HEK293 (cell line): ENCODE measurements at regions not wholly inside any gene's neighbourhood (a gene's known extent, or its start where the extent isn't known, plus 50 kb on each side); places are given as distances from the start of the nearest gene placed in this dataset.
A peak's percentile ranks its signal among the peaks of the same experiment; 100 is the strongest.

ENCODE experiments used
- GLI2 ChIP-seq: fragments of 450-650 bp; formaldehyde crosslinking; IDR thresholded peaks from 2 replicates; pipeline ENCODE4; 2017; ENCODE audit warnings: missing biosample characterization, missing genetic modification characterization, low read depth, borderline replicate concordance
- HOXA7 ChIP-seq: sonication (generic); formaldehyde crosslinking; IDR thresholded peaks from 2 replicates; pipeline ENCODE4 v1.8.1; 2022; ENCODE audit warnings: missing genetic modification reagents, borderline replicate concordance
- IKZF3 ChIP-seq: fragments of 450-650 bp; IDR thresholded peaks from 2 replicates; pipeline ENCODE4 v1.5.0; 2018; ENCODE audit warnings: missing biosample characterization, mild to moderate bottlenecking, missing genetic modification characterization, moderate library complexity
- MYNN ChIP-seq: fragments of 450-650 bp; formaldehyde crosslinking; IDR thresholded peaks from 2 replicates; pipeline ENCODE4 v1.5.1; 2016; ENCODE audit warnings: missing biosample characterization, missing genetic modification characterization, borderline replicate concordance
- OSR2 ChIP-seq: fragments of 450-650 bp; formaldehyde crosslinking; IDR thresholded peaks from 2 replicates; pipeline ENCODE4 v1.5.1; 2016; ENCODE audit warnings: missing biosample characterization, missing genetic modification characterization
- TRIM28 ChIP-seq: IDR thresholded peaks from 2 replicates; pipeline ENCODE4 v1.6.1; 2011; ENCODE audit warnings: low read length, control low read depth, borderline replicate concordance
- ZBTB26 ChIP-seq: fragments of 450-650 bp; formaldehyde crosslinking; optimal IDR thresholded peaks from 2 replicates; pipeline ENCODE3; 2016; ENCODE audit warnings: missing biosample characterization, mild to moderate bottlenecking, missing genetic modification characterization
- ZNF155 ChIP-seq: fragments of 450-650 bp; formaldehyde crosslinking; IDR thresholded peaks from 2 replicates; pipeline ENCODE4 v1.5.1; 2016; ENCODE audit warnings: missing biosample characterization, missing genetic modification characterization
- ZNF223 ChIP-seq: fragments of 450-650 bp; formaldehyde crosslinking; IDR thresholded peaks from 2 replicates; pipeline ENCODE4 v1.5.1; 2016; ENCODE audit warnings: missing biosample characterization, missing genetic modification characterization
- ZNF292 ChIP-seq: fragments of 450-650 bp; formaldehyde crosslinking; IDR thresholded peaks from 2 replicates; pipeline ENCODE4 v1.5.1; 2016; ENCODE audit warnings: low read depth, missing biosample characterization, missing genetic modification characterization, borderline replicate concordance
- ZNF530 ChIP-seq: fragments of 450-650 bp; formaldehyde crosslinking; IDR thresholded peaks from 2 replicates; pipeline ENCODE4 v1.5.1; 2016; ENCODE audit warnings: low read depth, missing biosample characterization, missing genetic modification characterization
- ZNF560 ChIP-seq: fragments of 450-650 bp; formaldehyde crosslinking; IDR thresholded peaks from 2 replicates; pipeline ENCODE4 v1.5.1; 2017; ENCODE audit warnings: missing biosample characterization, missing genetic modification characterization, borderline replicate concordance
- ZNF561 ChIP-seq: fragments of 450-650 bp; IDR thresholded peaks from 2 replicates; pipeline ENCODE4 v1.5.1; 2018; ENCODE audit warnings: missing biosample characterization, missing genetic modification characterization, borderline replicate concordance
- ZNF623 ChIP-seq: fragments of 450-650 bp; formaldehyde crosslinking; IDR thresholded peaks from 2 replicates; pipeline ENCODE4 v1.5.1; 2016; ENCODE audit warnings: missing biosample characterization, missing genetic modification characterization
- ZNF624 ChIP-seq: fragments of 450-650 bp; formaldehyde crosslinking; IDR thresholded peaks from 2 replicates; pipeline ENCODE4 v1.5.1; 2017; ENCODE audit warnings: missing biosample characterization, missing genetic modification characterization
- ZNF626 ChIP-seq: fragments of 450-650 bp; sonication (Bioruptor Pico); formaldehyde crosslinking; IDR thresholded peaks from 2 replicates; pipeline ENCODE4 v1.5.1; 2018; ENCODE audit warnings: missing biosample characterization, missing genetic modification characterization, inconsistent platforms
- ZNF658 ChIP-seq: fragments of 450-650 bp; formaldehyde crosslinking; IDR thresholded peaks from 2 replicates; pipeline ENCODE4; 2016; ENCODE audit warnings: missing biosample characterization, missing genetic modification characterization
- ZNF670 ChIP-seq: fragments of 450-650 bp; formaldehyde crosslinking; IDR thresholded peaks from 2 replicates; pipeline ENCODE4 v1.5.1; 2016; ENCODE audit warnings: missing biosample characterization, missing genetic modification characterization, low read depth
- ZNF768 ChIP-seq: fragments of 450-650 bp; formaldehyde crosslinking; IDR thresholded peaks from 2 replicates; pipeline ENCODE4 v1.5.1; 2018; ENCODE audit warnings: missing biosample characterization, mild to moderate bottlenecking, missing genetic modification characterization
- ZNF792 ChIP-seq: fragments of 450-650 bp; formaldehyde crosslinking; IDR thresholded peaks from 2 replicates; pipeline ENCODE4 v1.5.1; 2016; ENCODE audit warnings: missing biosample characterization, missing genetic modification characterization
- ZNF837 ChIP-seq: fragments of 450-650 bp; formaldehyde crosslinking; IDR thresholded peaks from 2 replicates; pipeline ENCODE4 v1.5.1; 2016; ENCODE audit warnings: missing biosample characterization, missing genetic modification characterization
- ZXDB ChIP-seq: fragments of 450-650 bp; formaldehyde crosslinking; IDR thresholded peaks from 2 replicates; pipeline ENCODE4 v1.5.1; 2016; ENCODE audit warnings: missing biosample characterization, missing genetic modification characterization
- TF ChIP-seq, protein P1 (sequence below): fragments of 450-650 bp; formaldehyde crosslinking; IDR thresholded peaks from 2 replicates; pipeline ENCODE4 v1.5.1; 2016; ENCODE audit warnings: missing biosample characterization, missing genetic modification characterization, borderline replicate concordance
- TF ChIP-seq, protein P2 (sequence below): fragments of 450-650 bp; formaldehyde crosslinking; conservative IDR thresholded peaks from 2 replicates; pipeline ENCODE4 v1.5.1; 2016; ENCODE audit warnings: low read depth, missing biosample characterization, missing genetic modification characterization
- TF ChIP-seq, protein P3 (sequence below): fragments of 450-650 bp; formaldehyde crosslinking; IDR thresholded peaks from 2 replicates; pipeline ENCODE4 v1.5.1; 2016; ENCODE audit warnings: missing biosample characterization, missing genetic modification characterization

DNA sequence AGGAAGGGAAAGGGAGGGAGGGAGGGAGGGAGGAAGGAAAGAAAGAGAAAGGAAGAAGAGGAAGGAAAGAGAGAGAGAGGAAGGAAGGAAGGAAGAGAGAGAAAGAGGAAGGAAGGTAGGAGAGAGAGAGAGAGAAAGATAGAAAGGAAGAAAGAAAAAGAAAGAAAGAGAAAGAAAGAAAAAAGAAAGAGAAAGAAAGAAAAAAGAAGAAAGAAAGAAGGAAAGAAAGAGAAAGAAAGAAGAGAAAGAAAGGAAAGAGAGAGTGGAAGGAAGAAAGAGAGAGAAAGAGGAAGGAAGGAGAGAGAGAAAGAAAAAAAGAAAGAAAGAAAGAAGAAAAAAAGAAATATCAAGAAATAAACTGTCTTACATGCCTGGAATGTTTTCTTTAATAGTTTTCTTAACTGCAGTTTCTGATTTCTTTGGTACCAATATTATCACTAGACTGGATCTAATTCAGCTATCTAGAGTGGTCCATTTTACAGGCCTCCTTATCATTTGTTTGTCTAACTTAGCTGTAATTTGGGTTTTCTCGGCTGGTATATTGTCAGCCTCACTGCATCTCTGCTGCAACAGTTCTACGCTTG, 59.6 kb upstream of the MBOAT2 start (continued):
- no peak for TF ChIP-seq ZBTB26 (tag by site-specific recombination)
- no peak for TF ChIP-seq IKZF3 (tag by site-specific recombination)
- peak; percentile 28; the same call in 1 of the 2 replicates for TF ChIP-seq TRIM28
- TF ChIP-seq ZNF624 (tag by site-specific recombination) = no peak
- no peak for TF ChIP-seq ZNF530 (tag by site-specific recombination)
- no peak for TF ChIP-seq ZNF560 (tag by site-specific recombination)
- no peak for TF ChIP-seq ZNF768 (tag by site-specific recombination)
- TF ChIP-seq ZNF670 (tag by site-specific recombination) = peak; percentile 68; the same call in 1 of the 2 replicates
- TF ChIP-seq ZNF658 (tag by site-specific recombination) = no peak
- no peak for TF ChIP-seq ZNF792 (tag by site-specific recombination)
- no peak for TF ChIP-seq GLI2 (tag by site-specific recombination)
- TF ChIP-seq ZNF623 (tag by site-specific recombination) = no peak
- TF ChIP-seq ZNF292 (tag by site-specific recombination) = no peak
- TF ChIP-seq ZNF561 (tag by site-specific recombination) = no peak
- TF ChIP-seq ZNF155 (tag by site-specific recombination) = no peak
- TF ChIP-seq, protein P1, sequence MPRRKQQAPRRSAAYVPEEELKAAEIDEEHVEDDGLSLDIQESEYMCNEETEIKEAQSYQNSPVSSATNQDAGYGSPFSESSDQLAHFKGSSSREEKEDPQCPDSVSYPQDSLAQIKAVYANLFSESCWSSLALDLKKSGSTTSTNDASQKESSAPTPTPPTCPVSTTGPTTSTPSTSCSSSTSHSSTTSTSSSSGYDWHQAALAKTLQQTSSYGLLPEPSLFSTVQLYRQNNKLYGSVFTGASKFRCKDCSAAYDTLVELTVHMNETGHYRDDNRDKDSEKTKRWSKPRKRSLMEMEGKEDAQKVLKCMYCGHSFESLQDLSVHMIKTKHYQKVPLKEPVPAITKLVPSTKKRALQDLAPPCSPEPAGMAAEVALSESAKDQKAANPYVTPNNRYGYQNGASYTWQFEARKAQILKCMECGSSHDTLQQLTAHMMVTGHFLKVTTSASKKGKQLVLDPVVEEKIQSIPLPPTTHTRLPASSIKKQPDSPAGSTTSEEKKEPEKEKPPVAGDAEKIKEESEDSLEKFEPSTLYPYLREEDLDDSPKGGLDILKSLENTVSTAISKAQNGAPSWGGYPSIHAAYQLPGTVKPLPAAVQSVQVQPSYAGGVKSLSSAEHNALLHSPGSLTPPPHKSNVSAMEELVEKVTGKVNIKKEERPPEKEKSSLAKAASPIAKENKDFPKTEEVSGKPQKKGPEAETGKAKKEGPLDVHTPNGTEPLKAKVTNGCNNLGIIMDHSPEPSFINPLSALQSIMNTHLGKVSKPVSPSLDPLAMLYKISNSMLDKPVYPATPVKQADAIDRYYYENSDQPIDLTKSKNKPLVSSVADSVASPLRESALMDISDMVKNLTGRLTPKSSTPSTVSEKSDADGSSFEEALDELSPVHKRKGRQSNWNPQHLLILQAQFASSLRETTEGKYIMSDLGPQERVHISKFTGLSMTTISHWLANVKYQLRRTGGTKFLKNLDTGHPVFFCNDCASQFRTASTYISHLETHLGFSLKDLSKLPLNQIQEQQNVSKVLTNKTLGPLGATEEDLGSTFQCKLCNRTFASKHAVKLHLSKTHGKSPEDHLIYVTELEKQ (tag by site-specific recombination) = no peak
- no peak for TF ChIP-seq ZNF837 (tag by site-specific recombination)
- TF ChIP-seq ZNF223 (tag by site-specific recombination) = no peak
- TF ChIP-seq ZXDB (tag by site-specific recombination) = no peak
- TF ChIP-seq OSR2 (tag by site-specific recombination) = no peak
- TF ChIP-seq, protein P2, sequence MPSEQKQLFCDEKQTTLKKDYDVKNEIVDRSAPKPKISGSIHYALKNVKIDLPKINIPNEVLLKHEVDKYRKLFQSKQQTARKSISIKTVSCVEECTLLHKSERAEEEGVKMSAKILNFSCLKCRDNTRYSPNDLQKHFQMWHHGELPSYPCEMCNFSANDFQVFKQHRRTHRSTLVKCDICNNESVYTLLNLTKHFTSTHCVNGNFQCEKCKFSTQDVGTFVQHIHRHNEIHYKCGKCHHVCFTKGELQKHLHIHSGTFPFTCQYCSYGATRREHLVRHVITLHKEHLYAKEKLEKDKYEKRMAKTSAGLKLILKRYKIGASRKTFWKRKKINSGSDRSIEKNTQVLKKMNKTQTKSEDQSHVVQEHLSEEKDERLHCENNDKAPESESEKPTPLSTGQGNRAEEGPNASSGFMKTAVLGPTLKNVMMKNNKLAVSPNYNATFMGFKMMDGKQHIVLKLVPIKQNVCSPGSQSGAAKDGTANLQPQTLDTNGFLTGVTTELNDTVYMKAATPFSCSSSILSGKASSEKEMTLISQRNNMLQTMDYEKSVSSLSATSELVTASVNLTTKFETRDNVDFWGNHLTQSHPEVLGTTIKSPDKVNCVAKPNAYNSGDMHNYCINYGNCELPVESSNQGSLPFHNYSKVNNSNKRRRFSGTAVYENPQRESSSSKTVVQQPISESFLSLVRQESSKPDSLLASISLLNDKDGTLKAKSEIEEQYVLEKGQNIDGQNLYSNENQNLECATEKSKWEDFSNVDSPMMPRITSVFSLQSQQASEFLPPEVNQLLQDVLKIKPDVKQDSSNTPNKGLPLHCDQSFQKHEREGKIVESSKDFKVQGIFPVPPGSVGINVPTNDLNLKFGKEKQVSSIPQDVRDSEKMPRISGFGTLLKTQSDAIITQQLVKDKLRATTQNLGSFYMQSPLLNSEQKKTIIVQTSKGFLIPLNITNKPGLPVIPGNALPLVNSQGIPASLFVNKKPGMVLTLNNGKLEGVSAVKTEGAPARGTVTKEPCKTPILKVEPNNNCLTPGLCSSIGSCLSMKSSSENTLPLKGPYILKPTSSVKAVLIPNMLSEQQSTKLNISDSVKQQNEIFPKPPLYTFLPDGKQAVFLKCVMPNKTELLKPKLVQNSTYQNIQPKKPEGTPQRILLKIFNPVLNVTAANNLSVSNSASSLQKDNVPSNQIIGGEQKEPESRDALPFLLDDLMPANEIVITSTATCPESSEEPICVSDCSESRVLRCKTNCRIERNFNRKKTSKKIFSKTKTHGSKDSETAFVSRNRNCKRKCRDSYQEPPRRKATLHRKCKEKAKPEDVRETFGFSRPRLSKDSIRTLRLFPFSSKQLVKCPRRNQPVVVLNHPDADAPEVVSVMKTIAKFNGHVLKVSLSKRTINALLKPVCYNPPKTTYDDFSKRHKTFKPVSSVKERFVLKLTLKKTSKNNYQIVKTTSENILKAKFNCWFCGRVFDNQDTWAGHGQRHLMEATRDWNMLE (tag by site-specific recombination) = no peak
- TF ChIP-seq, protein P3, sequence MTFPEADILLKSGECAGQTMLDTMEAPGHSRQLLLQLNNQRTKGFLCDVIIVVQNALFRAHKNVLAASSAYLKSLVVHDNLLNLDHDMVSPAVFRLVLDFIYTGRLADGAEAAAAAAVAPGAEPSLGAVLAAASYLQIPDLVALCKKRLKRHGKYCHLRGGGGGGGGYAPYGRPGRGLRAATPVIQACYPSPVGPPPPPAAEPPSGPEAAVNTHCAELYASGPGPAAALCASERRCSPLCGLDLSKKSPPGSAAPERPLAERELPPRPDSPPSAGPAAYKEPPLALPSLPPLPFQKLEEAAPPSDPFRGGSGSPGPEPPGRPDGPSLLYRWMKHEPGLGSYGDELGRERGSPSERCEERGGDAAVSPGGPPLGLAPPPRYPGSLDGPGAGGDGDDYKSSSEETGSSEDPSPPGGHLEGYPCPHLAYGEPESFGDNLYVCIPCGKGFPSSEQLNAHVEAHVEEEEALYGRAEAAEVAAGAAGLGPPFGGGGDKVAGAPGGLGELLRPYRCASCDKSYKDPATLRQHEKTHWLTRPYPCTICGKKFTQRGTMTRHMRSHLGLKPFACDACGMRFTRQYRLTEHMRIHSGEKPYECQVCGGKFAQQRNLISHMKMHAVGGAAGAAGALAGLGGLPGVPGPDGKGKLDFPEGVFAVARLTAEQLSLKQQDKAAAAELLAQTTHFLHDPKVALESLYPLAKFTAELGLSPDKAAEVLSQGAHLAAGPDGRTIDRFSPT (tag by site-specific recombination) = no peak
- TF ChIP-seq ZNF626 (tag by site-specific recombination) = no peak
- no peak for TF ChIP-seq MYNN
- no peak for TF ChIP-seq HOXA7
